Keratinocyte (primary cell): ENCODE measurements at regions not wholly inside any gene's neighbourhood (a gene's known extent, or its start where the extent isn't known, plus 50 kb on each side); places are given as distances from the start of the nearest gene placed in this dataset.

Experiments
- DNase-seq: peaks from one replicate; pipeline ENCODE4 v3.0.0-alpha.2; 2011; ENCODE audit warnings: low read depth, missing footprints, low spot score
- FAIRE-seq: peaks from 2 replicates; lab custom pipeline; 2011; peaks lifted over from hg19 to GRCh38; lab: Jason Lieb, UNC
- H2AFZ ChIP-seq: 2 replicates; pipeline ENCODE4 v1.6.0; 2012; ENCODE audit warnings: low read length, control low read depth, inconsistent platforms; ENCODE audit not compliant: control insufficient read depth
- H3K27ac ChIP-seq: 2 replicates; pipeline ENCODE4 v1.5.1; 2011; ENCODE audit warnings: low read length; ENCODE audit not compliant: control insufficient read depth, insufficient read depth
- H3K27me3 ChIP-seq: 3 replicates; pipeline ENCODE4 v1.6.0; 2011; ENCODE audit warnings: low read length; ENCODE audit not compliant: control insufficient read depth, insufficient read depth; ENCODE audit errors: extremely low read depth
- H3K36me3 ChIP-seq, 2 experiments: 2 replicates in 1 of 2; 3 replicates in 1 of 2; pipeline ENCODE4 v1.5.1; 2011; ENCODE audit warnings: low read length in 2 of 2, mild to moderate bottlenecking in 1 of 2; ENCODE audit not compliant: control insufficient read depth in 2 of 2, insufficient read depth in 2 of 2; ENCODE audit errors: extremely low read depth in 1 of 2
- H3K4me1 ChIP-seq: 3 replicates; pipeline ENCODE4 v1.5.1; 2011; ENCODE audit warnings: low read length; ENCODE audit not compliant: control insufficient read depth, insufficient read depth; ENCODE audit errors: extremely low read depth
- H3K4me2 ChIP-seq: 3 replicates; pipeline ENCODE4 v1.6.0; 2011; ENCODE audit warnings: low read depth, low read length; ENCODE audit not compliant: control insufficient read depth, insufficient read depth; ENCODE audit errors: extremely low read depth
- H3K4me3 ChIP-seq, 3 experiments: fragments of 200-600 bp in 1 of 3; sonication (generic) in 1 of 3; 2 replicates in 2 of 3; 3 replicates in 1 of 3; pipeline ENCODE4 v1.5.1; 2011 to 2016; ENCODE audit warnings: low read length in 3 of 3, mild to moderate bottlenecking in 3 of 3, control low read depth in 2 of 3, inconsistent platforms in 1 of 3, low read depth in 1 of 3, mixed read lengths in 1 of 3, mixed run types in 1 of 3, moderate library complexity in 1 of 3; ENCODE audit not compliant: control insufficient read depth in 2 of 3, insufficient read depth in 2 of 3; ENCODE audit errors: extremely low read depth in 1 of 3
- H3K79me2 ChIP-seq: 2 replicates; pipeline ENCODE4 v1.6.0; 2012; ENCODE audit warnings: low read length; ENCODE audit not compliant: control insufficient read depth, insufficient read depth
- H3K9ac ChIP-seq: 3 replicates; pipeline ENCODE4 v1.6.0; 2011; ENCODE audit warnings: low read length; ENCODE audit not compliant: control insufficient read depth, insufficient read depth; ENCODE audit errors: extremely low read depth
- H3K9me1 ChIP-seq: 3 replicates; pipeline ENCODE4 v1.6.0; 2011; ENCODE audit warnings: low read length; ENCODE audit not compliant: control insufficient read depth, insufficient read depth; ENCODE audit errors: extremely low read depth
- H3K9me3 ChIP-seq: 2 replicates; pipeline ENCODE4 v1.5.1; 2012; ENCODE audit warnings: low read depth, low read length; ENCODE audit not compliant: control insufficient read depth
- H4K20me1 ChIP-seq: 3 replicates; pipeline ENCODE4 v1.6.0; 2011; ENCODE audit warnings: low read length; ENCODE audit not compliant: control insufficient read depth, insufficient read depth; ENCODE audit errors: extremely low read depth
- EZH2 ChIP-seq: IDR thresholded peaks from one replicate; pipeline ENCODE4 v1.6.1; 2012; ENCODE audit warnings: inconsistent platforms, mild to moderate bottlenecking, low read length, moderate library complexity
- dilution Hi-C: fragments of 300-500 bp; cut with MboI; formaldehyde crosslinking; loops from one replicate; pipeline ENCODE4 v1.7.0; 2020; ENCODE audit warnings: low sequenced_read_pairs; ENCODE audit not compliant: extremely low pct_ligation_motif_present
- TF ChIP-seq, protein P1 (sequence below), 3 experiments: IDR thresholded peaks in 1 of 3; conservative IDR thresholded peaks in 1 of 3; optimal IDR thresholded peaks in 1 of 3; 2 replicates in 2 of 3; 3 replicates in 1 of 3; pipeline versions ENCODE3 to v1.5.1; 2011; ENCODE audit warnings: low read length in 3 of 3, mild to moderate bottlenecking in 3 of 3, moderate library complexity in 2 of 3, control low read depth in 1 of 3, inconsistent platforms in 1 of 3; ENCODE audit not compliant: insufficient read depth in 2 of 3; ENCODE audit errors: extremely low read depth in 1 of 3

- Histone ChIP-seq H3K9ac (no peak overlapping the region), H3K4me2 (no peak overlapping the region), H3K27ac (no peak overlapping the region), H3K27me3 (no peaks in the 10 kb centered on the region), H3K9me1 (no peaks in the 10 kb centered on the region), H3K36me3 (no peaks in the 10 kb centered on the region), H3K4me3 (no peak overlapping the region), H2AFZ (peak overlapping the region; percentile 20), H3K79me2 (no peaks in the 10 kb centered on the region), H4K20me1 (no peaks in the 10 kb centered on the region), H3K9me3 (no peaks in the 10 kb centered on the region), H3K4me1 (peaks cover 6% of the 10 kb centered on the region)
- FAIRE-seq (peak; percentile 13), DNase-seq (no peak)
- dilution Hi-C loops: no loop called here
- TF ChIP-seq EZH2: no peak
- TF ChIP-seq, protein P1, sequence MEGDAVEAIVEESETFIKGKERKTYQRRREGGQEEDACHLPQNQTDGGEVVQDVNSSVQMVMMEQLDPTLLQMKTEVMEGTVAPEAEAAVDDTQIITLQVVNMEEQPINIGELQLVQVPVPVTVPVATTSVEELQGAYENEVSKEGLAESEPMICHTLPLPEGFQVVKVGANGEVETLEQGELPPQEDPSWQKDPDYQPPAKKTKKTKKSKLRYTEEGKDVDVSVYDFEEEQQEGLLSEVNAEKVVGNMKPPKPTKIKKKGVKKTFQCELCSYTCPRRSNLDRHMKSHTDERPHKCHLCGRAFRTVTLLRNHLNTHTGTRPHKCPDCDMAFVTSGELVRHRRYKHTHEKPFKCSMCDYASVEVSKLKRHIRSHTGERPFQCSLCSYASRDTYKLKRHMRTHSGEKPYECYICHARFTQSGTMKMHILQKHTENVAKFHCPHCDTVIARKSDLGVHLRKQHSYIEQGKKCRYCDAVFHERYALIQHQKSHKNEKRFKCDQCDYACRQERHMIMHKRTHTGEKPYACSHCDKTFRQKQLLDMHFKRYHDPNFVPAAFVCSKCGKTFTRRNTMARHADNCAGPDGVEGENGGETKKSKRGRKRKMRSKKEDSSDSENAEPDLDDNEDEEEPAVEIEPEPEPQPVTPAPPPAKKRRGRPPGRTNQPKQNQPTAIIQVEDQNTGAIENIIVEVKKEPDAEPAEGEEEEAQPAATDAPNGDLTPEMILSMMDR (optimal IDR thresholded peaks at IDR 0.05 in 1 of 3, IDR thresholded peaks at IDR 0.05 in 1 of 3, conservative IDR thresholded peaks at IDR 0.05 in 1 of 3; ENCODE audit: extremely low read depth in 1 of 3, insufficient read depth in 2 of 3, low read length in 3 of 3): no peak
These were observed 97.2 kb downstream of the SLC4A3 start for GRCh38 chr2:219724628-219725027.

DNA sequence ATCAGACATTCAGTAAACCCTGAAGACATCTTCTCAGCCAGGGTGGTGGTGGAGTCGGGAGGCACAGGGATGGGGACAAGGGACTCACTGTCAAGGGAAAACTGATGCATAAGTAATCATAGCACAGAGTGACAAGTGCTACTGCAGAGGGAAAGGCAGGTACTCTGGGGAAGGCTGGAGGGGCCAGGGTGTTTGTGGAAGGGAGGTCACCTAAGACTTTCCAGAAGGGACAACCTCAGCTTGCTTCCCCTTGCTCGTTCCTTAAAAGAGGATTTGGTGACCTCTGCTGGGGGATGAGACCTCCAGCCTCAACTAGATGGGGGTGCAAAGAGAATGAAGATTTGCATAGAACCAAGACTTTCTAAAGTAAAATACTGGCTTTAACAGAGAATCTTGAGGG is 99.5 kb downstream of the SLC4A3 start:
- Histone ChIP-seq H3K79me2 (no peaks in the 10 kb centered on the region), H3K4me1 (peaks cover 6% of the 10 kb centered on the region), H3K4me3 (no peak overlapping the region), H2AFZ (no peak overlapping the region), H4K20me1 (no peaks in the 10 kb centered on the region), H3K36me3 (no peaks in the 10 kb centered on the region), H3K4me2 (no peak overlapping the region), H3K9me1 (no peaks in the 10 kb centered on the region), H3K27ac (no peak overlapping the region), H3K9ac (no peak overlapping the region), H3K9me3 (peaks cover 6% of the 10 kb centered on the region), H3K27me3 (no peaks in the 10 kb centered on the region)
- no peak for FAIRE-seq
- no peak for DNase-seq
- dilution Hi-C loops: no loop called here
- no peak for TF ChIP-seq EZH2
- TF ChIP-seq, protein P1 (optimal IDR thresholded peaks at IDR 0.05 in 1 of 3, IDR thresholded peaks at IDR 0.05 in 1 of 3, conservative IDR thresholded peaks at IDR 0.05 in 1 of 3; ENCODE audit: extremely low read depth in 1 of 3, insufficient read depth in 2 of 3, low read length in 3 of 3): peak in 1 of 3 experiments; percentile 41
